Naive thymus-derived CD4-positive, alpha-beta T cell (primary cell): ENCODE measurements at regions not wholly inside any gene's neighbourhood (a gene's known extent, or its start where the extent isn't known, plus 50 kb on each side); places are given as distances from the start of the nearest gene placed in this dataset.

Experiments
- ATAC-seq: fragments of 150-1000 bp; cut with Tn5 transposase; 2 replicates; pipeline ENCODE4 v1.10.0; 2021; ENCODE audit warnings: mild to moderate bottlenecking, moderate library complexity
- CTCF ChIA-PET: fragments of 350-600 bp; sonication (Branson Sonifier 250); formaldehyde crosslinking; loops from one replicate; lab custom pipeline; 2021; ENCODE audit warnings: antibody characterized with exemption; lab: Charles Lee
- POLR2A ChIA-PET: fragments of 350-600 bp; sonication (Branson Sonifier 250); formaldehyde crosslinking; loops from one replicate; lab custom pipeline; 2021; ENCODE audit warnings: antibody characterized with exemption, inconsistent platforms; lab: Charles Lee
- DNase-seq, 9 donors: peaks; one replicate each; pipeline versions ENCODE4 v3.0.0 to v3.0.0-alpha.2; 2020 to 2022; ENCODE audit warnings: mixed read lengths in 1 of 9
- H3K27ac ChIP-seq: one replicate; pipeline ENCODE4 v1.7.0; 2013; ENCODE audit warnings: mild to moderate bottlenecking, low read depth, low read length, moderate library complexity
- H3K27me3 ChIP-seq, 2 donors: one replicate each; pipeline ENCODE4 v1.7.0; 2013; ENCODE audit warnings: low read length in 2 of 2, mild to moderate bottlenecking in 2 of 2, moderate library complexity in 2 of 2; ENCODE audit not compliant: control insufficient read depth in 2 of 2, insufficient read depth in 2 of 2
- H3K36me3 ChIP-seq, 3 experiments: 1 replicate in 2 of 3; 2 replicates in 1 of 3; pipeline ENCODE4 v1.7.0; 2013; ENCODE audit warnings: low read length in 3 of 3, mild to moderate bottlenecking in 3 of 3, moderate library complexity in 1 of 3; ENCODE audit not compliant: insufficient read depth in 3 of 3, control insufficient read depth in 2 of 3
- H3K4me1 ChIP-seq, 2 donors: one replicate each; pipeline ENCODE4 v1.7.0; 2013; ENCODE audit warnings: low read length in 2 of 2, mild to moderate bottlenecking in 2 of 2, moderate library complexity in 1 of 2; ENCODE audit not compliant: control insufficient read depth in 2 of 2, insufficient read depth in 2 of 2
- H3K4me3 ChIP-seq: 2 replicates; pipeline ENCODE4 v1.7.0; 2013; ENCODE audit warnings: mild to moderate bottlenecking, low read length
- H3K9me3 ChIP-seq, 3 experiments: 1 replicate in 2 of 3; 2 replicates in 1 of 3; pipeline ENCODE4 v1.7.0; 2013; ENCODE audit warnings: low read length in 3 of 3; ENCODE audit not compliant: control insufficient read depth in 2 of 3
- H3K27ac Mint-ChIP-seq, 9 donors: one replicate each; pipeline ENCODE4 v1.8.0; 2020 to 2022; ENCODE audit warnings: mixed read lengths in 9 of 9, mild to moderate bottlenecking in 8 of 9, moderate library complexity in 5 of 9, inconsistent platforms in 2 of 9
- H3K27me3 Mint-ChIP-seq, 5 donors: one replicate each; pipeline ENCODE4 v1.8.0; 2021 to 2022; ENCODE audit warnings: mixed read lengths in 5 of 5, mild to moderate bottlenecking in 1 of 5
- H3K36me3 Mint-ChIP-seq, 5 donors: one replicate each; pipeline ENCODE4 v1.8.0; 2020 to 2022; ENCODE audit warnings: mixed read lengths in 5 of 5, mild to moderate bottlenecking in 3 of 5, inconsistent platforms in 1 of 5
- H3K4me1 Mint-ChIP-seq, 7 donors: one replicate each; pipeline ENCODE4 v1.8.0; 2020 to 2022; ENCODE audit warnings: mixed read lengths in 7 of 7, mild to moderate bottlenecking in 3 of 7, inconsistent platforms in 1 of 7
- H3K4me3 Mint-ChIP-seq, 10 donors: one replicate each; pipeline ENCODE4 v1.8.0; 2020 to 2022; ENCODE audit warnings: mild to moderate bottlenecking in 10 of 10, mixed read lengths in 10 of 10, moderate library complexity in 6 of 10, inconsistent platforms in 2 of 10
- H3K9me3 Mint-ChIP-seq, 11 donors: one replicate each; pipeline ENCODE4 v1.8.0; 2020 to 2022; ENCODE audit warnings: mixed read lengths in 11 of 11, mild to moderate bottlenecking in 4 of 11, inconsistent platforms in 1 of 11, moderate library complexity in 1 of 11
- intact Hi-C, 2 donors: fragments of 100-400 bp; cut with micrococcal nuclease; formaldehyde crosslinking; loops; one replicate each; pipeline ENCODE4 v1.15.1; 2023

GRCh38 chr5:1641560-1642166 is 117.9 kb upstream of the LPCAT1 start:
- no peaks in the 10 kb centered on the region for H3K36me3 ChIP-seq
- H3K4me1 ChIP-seq, result peaks cover 3 to 12% of the 10 kb centered on the region in 2 donors
- Mint-ChIP-seq H3K9me3 (no peaks in the 10 kb centered on the region), H3K27me3 (peaks cover 17 to 44% (median 21%) of the 10 kb centered on the region in 5 donors), H3K4me3 (peak overlapping the region in 3 of 10 donors; percentile 22 to 53 (median 26)), H3K36me3 (no peaks in the 10 kb centered on the region), H3K27ac (peak overlapping the region in 1 of 9 donors; percentile 31), H3K4me1 (peaks cover 5 to 24% (median 15%) of the 10 kb centered on the region in 7 donors)
- POLR2A ChIA-PET, result no interaction called here
- CTCF ChIA-PET, result interaction anchor here (1.1 to 3.8 kb wide), 3 partner anchors 162 to 473 kb away, joined by 3 to 31 read pairs (median 4); no protein-coding TSS in a partner anchor
- H3K4me3 ChIP-seq, result no peak overlapping the region
- intact Hi-C loops, result loop anchor here (1.0 to 10.0 kb wide), 10 partner anchors 47 to 717 kb away; partner anchors contain the start of gene CLPTM1L (in 1 of the 2)
- no peaks in the 10 kb centered on the region for H3K9me3 ChIP-seq
- peak; percentile 36 to 75 (median 62) for DNase-seq
- no peak overlapping the region for H3K27ac ChIP-seq
- peak; percentile 93 for ATAC-seq
- H3K27me3 ChIP-seq, result peaks cover 7 to 13% of the 10 kb centered on the region in 2 donors

GRCh38 chr5:1641041-1641440 is 117.3 kb upstream of the LPCAT1 start:
- H3K4me3 ChIP-seq, result no peak overlapping the region
- H3K36me3 Mint-ChIP-seq, result no peaks in the 10 kb centered on the region
- H3K27me3 Mint-ChIP-seq, result peaks cover 14 to 41% (median 21%) of the 10 kb centered on the region in 5 donors
- H3K9me3 ChIP-seq, result no peaks in the 10 kb centered on the region
- peaks cover 5 to 24% (median 15%) of the 10 kb centered on the region in 7 donors for H3K4me1 Mint-ChIP-seq
- peak overlapping the region in 1 of 10 donors; percentile 26 for H3K4me3 Mint-ChIP-seq
- H3K27ac ChIP-seq, result no peak overlapping the region
- no peaks in the 10 kb centered on the region for H3K9me3 Mint-ChIP-seq
- peaks cover 3 to 12% of the 10 kb centered on the region in 2 donors for H3K4me1 ChIP-seq
- intact Hi-C loops, result loop anchor here (1.0 to 10.0 kb wide), 10 partner anchors 47 to 716 kb away; partner anchors contain the start of gene CLPTM1L (in 1 of the 2)
- H3K36me3 ChIP-seq, result no peaks in the 10 kb centered on the region
- peaks cover 7 to 13% of the 10 kb centered on the region in 2 donors for H3K27me3 ChIP-seq
- CTCF ChIA-PET, result interaction anchor here (1.1 to 2.1 kb wide), 2 partner anchors 161 to 472 kb away, joined by 3 to 4 read pairs; no protein-coding TSS in a partner anchor
- no peak overlapping the region for H3K27ac Mint-ChIP-seq
- DNase-seq, result no peak
- no peak for ATAC-seq
- POLR2A ChIA-PET, result no interaction called here

- intact Hi-C loops, result loop anchor here (2.0 to 10.0 kb wide), 3 partner anchors 116 to 716 kb away; no protein-coding TSS in a partner anchor
- Mint-ChIP-seq H3K27ac (no peak overlapping the region), H3K9me3 (no peaks in the 10 kb centered on the region), H3K36me3 (no peaks in the 10 kb centered on the region), H3K4me1 (peaks cover 5 to 25% (median 16%) of the 10 kb centered on the region in 7 donors), H3K27me3 (peaks cover 14 to 35% (median 18%) of the 10 kb centered on the region in 5 donors), H3K4me3 (no peak overlapping the region)
- Histone ChIP-seq H3K4me1 (peaks cover 3 to 12% of the 10 kb centered on the region in 2 donors), H3K36me3 (no peaks in the 10 kb centered on the region), H3K9me3 (no peaks in the 10 kb centered on the region), H3K27me3 (peaks cover 7 to 13% of the 10 kb centered on the region in 2 donors), H3K4me3 (no peak overlapping the region), H3K27ac (no peak overlapping the region)
- ChIA-PET CTCF (interaction anchor here (0.9 to 2.1 kb wide), 3 partner anchors 160 to 473 kb away, joined by 3 to 4 read pairs (median 3); no protein-coding TSS in a partner anchor), POLR2A (no interaction called here)
- no peak for ATAC-seq
- DNase-seq, result no peak
Observed at GRCh38 chr5:1640421-1640881, 116.7 kb upstream of the LPCAT1 start.

- no peaks in the 10 kb centered on the region for H3K36me3 Mint-ChIP-seq
- no peak overlapping the region for H3K27ac ChIP-seq
- peaks cover 5 to 27% (median 20%) of the 10 kb centered on the region in 7 donors for H3K4me1 Mint-ChIP-seq
- no peaks in the 10 kb centered on the region for H3K36me3 ChIP-seq
- peaks cover 14 to 34% (median 18%) of the 10 kb centered on the region in 5 donors for H3K27me3 Mint-ChIP-seq
- H3K9me3 ChIP-seq, result no peaks in the 10 kb centered on the region
- H3K9me3 Mint-ChIP-seq, result no peaks in the 10 kb centered on the region
- DNase-seq, result no peak
- no peak overlapping the region for H3K27ac Mint-ChIP-seq
- POLR2A ChIA-PET, result no interaction called here
- no peak for ATAC-seq
- intact Hi-C loops, result loop anchor here (2.0 to 10.0 kb wide), 3 partner anchors 115 to 715 kb away; no protein-coding TSS in a partner anchor
- no peak overlapping the region for H3K4me3 Mint-ChIP-seq
- CTCF ChIA-PET, result interaction anchor here (0.9 to 2.1 kb wide), 2 partner anchors 160 to 472 kb away, joined by 3 to 4 read pairs; no protein-coding TSS in a partner anchor
- peaks cover 7 to 8% of the 10 kb centered on the region in 2 donors for H3K27me3 ChIP-seq
- no peak overlapping the region for H3K4me3 ChIP-seq
- peaks cover 3 to 7% of the 10 kb centered on the region in 2 donors for H3K4me1 ChIP-seq
Observed at GRCh38 chr5:1639757-1640156, 116.0 kb upstream of the LPCAT1 start.

- intact Hi-C loops, result no loop called here
- peak overlapping the region in 1 of 10 donors; percentile 66 for H3K4me3 Mint-ChIP-seq
- DNase-seq, result no peak
- Histone ChIP-seq H3K9me3 (no peaks in the 10 kb centered on the region), H3K27me3 (peaks cover 5 to 7% of the 10 kb centered on the region in 2 donors), H3K4me1 (peaks cover 3% of the 10 kb centered on the region in 2 donors), H3K36me3 (no peaks in the 10 kb centered on the region), H3K4me3 (no peak overlapping the region), H3K27ac (no peak overlapping the region)
- H3K27me3 Mint-ChIP-seq, result peaks cover 8 to 32% (median 13%) of the 10 kb centered on the region in 5 donors
- H3K36me3 Mint-ChIP-seq, result no peaks in the 10 kb centered on the region
- no peak for ATAC-seq
- ChIA-PET CTCF (no interaction called here), POLR2A (no interaction called here)
- H3K27ac Mint-ChIP-seq, result no peak overlapping the region
- no peaks in the 10 kb centered on the region for H3K9me3 Mint-ChIP-seq
- peaks cover 9 to 26% (median 19%) of the 10 kb centered on the region in 7 donors for H3K4me1 Mint-ChIP-seq
Observed at GRCh38 chr5:1638658-1639400, 115.1 kb upstream of the LPCAT1 start.

GRCh38 chr5:1637639-1638481 is 114.1 kb upstream of the LPCAT1 start:
- peaks cover 3% of the 10 kb centered on the region in 2 donors for H3K4me1 ChIP-seq
- no peaks in the 10 kb centered on the region for H3K27me3 ChIP-seq
- DNase-seq (no peak), ATAC-seq (no peak)
- H3K27ac ChIP-seq, result no peak overlapping the region
- no peaks in the 10 kb centered on the region for H3K36me3 ChIP-seq
- CTCF ChIA-PET, result no interaction called here
- H3K27me3 Mint-ChIP-seq, result peaks cover 4 to 23% (median 8%) of the 10 kb centered on the region in 5 donors
- H3K9me3 Mint-ChIP-seq, result no peaks in the 10 kb centered on the region
- H3K36me3 Mint-ChIP-seq, result no peaks in the 10 kb centered on the region
- intact Hi-C loops, result no loop called here
- peaks cover 13 to 27% (median 24%) of the 10 kb centered on the region in 7 donors for H3K4me1 Mint-ChIP-seq
- no peak overlapping the region for H3K27ac Mint-ChIP-seq
- no peak overlapping the region for H3K4me3 ChIP-seq
- H3K9me3 ChIP-seq, result no peaks in the 10 kb centered on the region
- POLR2A ChIA-PET, result no interaction called here
- H3K4me3 Mint-ChIP-seq, result no peak overlapping the region
